K562 (cell line): ENCODE measurements at regions not wholly inside any gene's neighbourhood (a gene's known extent, or its start where the extent isn't known, plus 50 kb on each side); places are given as distances from the start of the nearest gene placed in this dataset.

ENCODE experiments used
- ATAC-seq: fragments of 200-7000 bp; cut with Tn5 transposase; 3 replicates; pipeline ENCODE4 v1.9.1; 2020; ENCODE audit warnings: moderate library complexity
- BruUV-seq: library from RNA; stranded (reverse); fragments of 400-500 nt; replicated peaks from 2 replicates; lab custom pipeline; 2021; lab: Mats Ljungman, UMichigan
- CTCF ChIA-PET: fragments of 300-600 bp; formaldehyde crosslinking; extraction: SDS; loops from one replicate; lab custom pipeline; 2021; ENCODE audit warnings: low intra/inter-chr PET ratio; lab: Yijun Ruan, JAX
- POLR2A ChIA-PET: fragments of 300-600, 350-650 bp; sonication (Branson Sonifier 250); formaldehyde crosslinking; extraction: SDS; loops from one replicate; lab custom pipeline; 2021; ENCODE audit warnings: antibody characterized with exemption, inconsistent platforms; lab: Yijun Ruan, JAX
- DNase-seq, 4 experiments: peaks; one replicate each; pipeline versions ENCODE4 v3.0.0 to v3.0.0-alpha.2; 2011 to 2018; ENCODE audit warnings: low spot score in 3 of 4, mixed read lengths in 3 of 4; ENCODE audit errors: extremely low read depth in 1 of 4
- FAIRE-seq: peaks from 2 replicates; lab custom pipeline; 2011; peaks lifted over from hg19 to GRCh38; lab: Jason Lieb, UNC
- H2AFZ ChIP-seq: 2 replicates; pipeline ENCODE4 v1.6.0; 2011; ENCODE audit warnings: low read depth, low read length, control low read depth, inconsistent platforms
- H3K27ac ChIP-seq: fragments of 200-600 bp; 3 replicates; pipeline ENCODE4 v1.8.0; 2011; ENCODE audit warnings: low read depth, mild to moderate bottlenecking, control low read depth, inconsistent platforms, low read length, moderate library complexity, mixed read lengths; ENCODE audit errors: extremely low read depth
- H3K27me3 ChIP-seq, 2 experiments: fragments of 300-600 bp in 1 of 2; 2 replicates in 1 of 2; 3 replicates in 1 of 2; pipeline versions ENCODE4 v1.6.0 to v1.8.0; 2011; ENCODE audit warnings: inconsistent platforms in 2 of 2, low read length in 2 of 2, mild to moderate bottlenecking in 1 of 2, mixed read lengths in 1 of 2, moderate library complexity in 1 of 2; ENCODE audit not compliant: control insufficient read depth in 2 of 2, insufficient read depth in 2 of 2
- H3K36me3 ChIP-seq: fragments of 300-600 bp; 3 replicates; pipeline ENCODE4 v1.8.0; 2011; ENCODE audit warnings: mild to moderate bottlenecking, low read length, inconsistent platforms; ENCODE audit not compliant: control insufficient read depth, insufficient read depth
- H3K4me1 ChIP-seq, 2 experiments: fragments of 200-600 bp in 1 of 2; replicated peaks in 1 of 2; 2 replicates in 1 of 2; 3 replicates in 1 of 2; pipeline versions ENCODE4 v1.5.1 to v1.8.0; 2011; ENCODE audit warnings: inconsistent platforms in 2 of 2, low read length in 2 of 2, mild to moderate bottlenecking in 1 of 2, mixed read lengths in 1 of 2, moderate library complexity in 1 of 2; ENCODE audit not compliant: control insufficient read depth in 2 of 2, insufficient read depth in 2 of 2
- H3K4me2 ChIP-seq: 2 replicates; pipeline ENCODE4 v1.6.1; 2011; ENCODE audit warnings: low read length, control low read depth, inconsistent platforms, mixed read lengths; ENCODE audit not compliant: insufficient read depth
- H3K4me3 ChIP-seq: fragments of 200-600 bp; sonication (generic), shearing (Covaris generic); 2 replicates; pipeline ENCODE4 v1.5.1; 2016; ENCODE audit warnings: control low read depth, inconsistent platforms
- H3K79me2 ChIP-seq: fragments of 200-600 bp; 3 replicates; pipeline ENCODE4 v1.8.0; 2011; ENCODE audit warnings: low read length, inconsistent platforms; ENCODE audit not compliant: control insufficient read depth, insufficient read depth
- H3K9ac ChIP-seq, 2 experiments: 2 replicates each; pipeline versions ENCODE4 v1.6.0 to v1.6.1; 2011; ENCODE audit warnings: low read depth in 2 of 2, low read length in 2 of 2, control low read depth in 1 of 2, inconsistent platforms in 1 of 2, mild to moderate bottlenecking in 1 of 2, mixed read lengths in 1 of 2; ENCODE audit not compliant: insufficient read depth in 1 of 2
- H3K9me1 ChIP-seq: one replicate; pipeline ENCODE4 v1.6.0; 2011; ENCODE audit warnings: inconsistent platforms, mild to moderate bottlenecking, low read length, moderate library complexity; ENCODE audit not compliant: control insufficient read depth, insufficient read depth
- H3K9me3 ChIP-seq: replicated peaks from 2 replicates; pipeline ENCODE4 v1.5.1; 2011; ENCODE audit warnings: low read depth, low read length, inconsistent platforms; ENCODE audit not compliant: control insufficient read depth, insufficient read depth
- H4K20me1 ChIP-seq: replicated peaks from 2 replicates; pipeline ENCODE4 v1.6.1; 2011; ENCODE audit warnings: low read length, inconsistent platforms, mixed read lengths; ENCODE audit not compliant: control insufficient read depth, insufficient read depth
- CEBPG ChIP-seq, 3 experiments: fragments of 200-800 bp in 1 of 3; sonication (Bioruptor generic) in 1 of 3; sonication (generic) in 1 of 3; formaldehyde crosslinking in 1 of 3; IDR thresholded peaks in 2 of 3; conservative IDR thresholded peaks in 1 of 3; 2 replicates each; pipeline versions ENCODE4 v1.6.1 to v1.8.0; 2016 to 2022; ENCODE audit warnings: missing compliant biosample characterization in 2 of 3, missing genetic modification characterization in 2 of 3, mild to moderate bottlenecking in 1 of 3, missing genetic modification reagents in 1 of 3
- DIDO1 ChIP-seq: fragments of 450-650 bp; IDR thresholded peaks from 2 replicates; pipeline ENCODE4 v1.6.1; 2016; ENCODE audit warnings: low read depth, missing biosample characterization, missing genetic modification characterization
- GTF2B ChIP-seq: IDR thresholded peaks from 2 replicates; pipeline ENCODE4 v1.6.1; 2011; ENCODE audit not compliant: insufficient read length; ENCODE audit errors: extremely low read depth
- MYBL2 ChIP-seq, 2 experiments: fragments of 450-650 bp in 1 of 2; sonication (generic) in 1 of 2; formaldehyde crosslinking in 1 of 2; IDR thresholded peaks; 2 replicates each; pipeline versions ENCODE4 v1.6.1 to v1.8.1; 2017 to 2022; ENCODE audit warnings: borderline replicate concordance in 1 of 2, inconsistent platforms in 1 of 2, low read depth in 1 of 2, mild to moderate bottlenecking in 1 of 2, missing genetic modification reagents in 1 of 2, moderate library complexity in 1 of 2
- RBM22 ChIP-seq: fragments of 200-400 bp; formaldehyde crosslinking; IDR thresholded peaks from 2 replicates; pipeline ENCODE4 v1.6.1; 2018; ENCODE audit warnings: low read length, low read depth; ENCODE audit not compliant: poor library complexity, severe bottlenecking
- SAFB2 ChIP-seq: fragments of 200-400 bp; formaldehyde crosslinking; IDR thresholded peaks from 2 replicates; pipeline ENCODE4 v1.6.1; 2018; ENCODE audit warnings: borderline replicate concordance, low read length, low read depth, moderate library complexity; ENCODE audit not compliant: severe bottlenecking
- SMAD3 ChIP-seq: fragments of 450-650 bp; formaldehyde crosslinking; conservative IDR thresholded peaks from 2 replicates; pipeline ENCODE4 v1.4.0; 2020; ENCODE audit warnings: mild to moderate bottlenecking
- ZBTB33 ChIP-seq: sonication (generic); formaldehyde crosslinking; IDR thresholded peaks from 2 replicates; pipeline ENCODE4 v1.8.1; 2023; ENCODE audit warnings: mild to moderate bottlenecking, missing genetic modification reagents
- ZNF644 ChIP-seq: fragments of 200-800 bp; sonication (Bioruptor generic); IDR thresholded peaks from 2 replicates; pipeline ENCODE4 v1.6.1; 2016; ENCODE audit warnings: low read depth, missing genetic modification characterization, missing compliant biosample characterization
- WGBS: fragments of 100-300 bp; shearing (Covaris generic); methylation state at CpG from one replicate; pipeline ENCODE4 v1.1.6; 2016; ENCODE audit warnings: low coverage, mixed read lengths; ENCODE audit not compliant: insufficient coverage; ENCODE audit errors: missing lambda C conversion rate; 5-methylcytosine and 5-hydroxymethylcytosine counted together
- in situ Hi-C: fragments of 300-500 bp; cut with MboI; formaldehyde crosslinking; loops from 4 replicates; pipeline ENCODE4 v1.15.0; 2018; ENCODE audit warnings: inconsistent platforms, mixed read lengths
- intact Hi-C: fragments of 100-400 bp; cut with micrococcal nuclease; formaldehyde crosslinking; loops from 2 replicates; pipeline ENCODE4 v1.14.2; 2022

GRCh38 chr5:42285230-42285629 lies 138.0 kb upstream of the GHR start:
- H3K9ac ChIP-seq: no peak overlapping the region
- intact Hi-C loops (no loop called here), in situ Hi-C loops (no loop called here)
- no peak overlapping the region for H3K27ac ChIP-seq
- no peaks in the 10 kb centered on the region for H3K4me1 ChIP-seq
- ChIA-PET CTCF (no interaction called here), POLR2A (no interaction called here)
- no peak overlapping the region for H3K4me2 ChIP-seq
- no peaks in the 10 kb centered on the region; the same call in 1 of the 2 replicates for H3K9me3 ChIP-seq
- WGBS: 0% methylated on average over 2 of the region's 2 CpGs
- H3K27me3 ChIP-seq: no peaks in the 10 kb centered on the region
- no peaks in the 10 kb centered on the region for H3K9me1 ChIP-seq
- no peaks in the 10 kb centered on the region for H3K36me3 ChIP-seq
- no peak overlapping the region for H3K4me3 ChIP-seq
- DNase-seq: no peak
- no peak for ATAC-seq
- H2AFZ ChIP-seq: no peak overlapping the region
- H3K79me2 ChIP-seq: no peaks in the 10 kb centered on the region
- no peaks in the 10 kb centered on the region for H4K20me1 ChIP-seq
- no peak for TF ChIP-seq CEBPG (CRISPR knock-in tag; IDR thresholded peaks at IDR 0.05)
- TF ChIP-seq CEBPG (tag; conservative IDR thresholded peaks at IDR 0.05 in 1 of 2, IDR thresholded peaks at IDR 0.05 in 1 of 2): no peak
- TF ChIP-seq RBM22: no peak
- TF ChIP-seq ZNF644 (tag): no peak
- TF ChIP-seq SMAD3 (CRISPR knock-in tag): no peak
- no peak for TF ChIP-seq SAFB2
- no TSS peak for BruUV-seq
- no peak for FAIRE-seq

- Histone ChIP-seq H3K4me3 (no peak overlapping the region), H3K27ac (no peak overlapping the region), H3K9me3 (no peaks in the 10 kb centered on the region; the same call in 1 of the 2 replicates), H3K79me2 (no peaks in the 10 kb centered on the region), H3K9ac (no peak overlapping the region), H3K4me2 (no peak overlapping the region), H3K4me1 (no peaks in the 10 kb centered on the region), H4K20me1 (no peaks in the 10 kb centered on the region), H3K36me3 (no peaks in the 10 kb centered on the region), H3K27me3 (no peaks in the 10 kb centered on the region), H2AFZ (no peak overlapping the region), H3K9me1 (no peaks in the 10 kb centered on the region)
- 0% methylated on average over 2 of the region's 2 CpGs for WGBS
- in situ Hi-C loops (no loop called here), intact Hi-C loops (no loop called here)
- DNase-seq (no peak), FAIRE-seq (no peak), ATAC-seq (no peak)
- ChIA-PET POLR2A (interaction anchor here (0.5 kb wide), 1 partner anchor 354 kb away, joined by 3 read pairs; no protein-coding TSS in a partner anchor), CTCF (no interaction called here)
- no TSS peak for BruUV-seq
- TF ChIP-seq DIDO1 (tag) (no peak), GTF2B (no peak), ZBTB33 (no peak), MYBL2 (IDR thresholded peaks at IDR 0.05; ENCODE audit: low read depth) (no peak), MYBL2 (CRISPR knock-in tag; IDR thresholded peaks at IDR 0.05; ENCODE audit: borderline replicate concordance) (no peak)
Measured at GRCh38 chr5:42300496-42300895, 122.7 kb upstream of the GHR start.
